Right lung (tissue), 2 donors: ENCODE measurements at regions not wholly inside any gene's neighbourhood (a gene's known extent, or its start where the extent isn't known, plus 50 kb on each side); places are given as distances from the start of the nearest gene placed in this dataset.
"Not testable (repeated sequence)": the region's sequence is repeated elsewhere in the genome, so short reads cannot be mapped to it uniquely, and the experiment has no call there.

ENCODE experiments used
- DNase-seq, 2 donors: peaks; one replicate each; pipeline ENCODE4 v3.0.0-alpha.2; 2013

DNA sequence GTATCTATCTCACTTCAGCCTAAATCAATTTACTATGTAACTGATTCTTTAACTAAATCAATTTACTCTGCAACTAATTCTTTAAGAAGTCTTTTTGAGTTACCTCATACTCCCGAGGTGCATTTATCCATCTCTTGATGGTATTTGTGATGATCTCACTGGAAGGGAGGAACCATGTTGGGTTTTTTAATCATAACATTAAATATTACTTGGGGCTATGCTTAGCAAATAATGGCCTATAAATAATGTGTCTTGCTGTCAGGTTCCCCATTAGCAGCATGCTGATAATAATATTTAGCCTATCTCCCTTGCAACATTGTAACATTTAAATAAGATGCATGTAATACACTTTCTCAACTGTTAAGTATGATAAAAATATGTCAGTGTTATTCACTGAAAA lies 411.3 kb downstream of the SLITRK1 start:
- DNase-seq = no peak

DNA sequence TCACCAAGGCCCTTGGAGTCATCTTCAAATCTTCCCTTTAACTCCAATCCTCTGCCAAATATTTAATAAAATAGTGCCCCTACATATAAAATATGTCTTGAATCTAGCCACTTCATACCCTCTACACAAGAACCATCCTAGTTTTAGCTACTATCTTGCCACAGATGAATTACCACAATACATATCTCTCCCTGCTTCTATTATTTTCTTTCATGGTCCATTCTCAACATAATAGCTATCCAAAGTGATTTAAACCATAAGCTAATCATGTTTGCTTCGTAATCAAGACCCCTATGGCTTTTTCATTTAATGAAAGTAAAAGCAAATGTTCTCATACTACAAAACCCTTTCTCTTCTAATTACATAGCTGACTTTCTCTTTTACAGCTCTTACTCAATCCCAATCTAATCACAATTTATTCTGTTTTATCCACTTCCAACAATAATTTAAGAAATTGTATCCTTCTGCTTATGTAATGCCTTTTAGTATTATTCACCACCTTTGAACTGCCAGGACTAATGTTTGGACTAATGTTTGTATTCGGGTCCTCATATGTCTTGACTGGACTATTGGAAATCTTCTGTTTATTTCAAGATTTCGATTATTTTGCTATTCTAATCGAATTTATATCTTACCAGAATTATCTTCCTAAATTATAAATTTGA lies 412.0 kb downstream of the SLITRK1 start:
- DNase-seq = no peak

DNA sequence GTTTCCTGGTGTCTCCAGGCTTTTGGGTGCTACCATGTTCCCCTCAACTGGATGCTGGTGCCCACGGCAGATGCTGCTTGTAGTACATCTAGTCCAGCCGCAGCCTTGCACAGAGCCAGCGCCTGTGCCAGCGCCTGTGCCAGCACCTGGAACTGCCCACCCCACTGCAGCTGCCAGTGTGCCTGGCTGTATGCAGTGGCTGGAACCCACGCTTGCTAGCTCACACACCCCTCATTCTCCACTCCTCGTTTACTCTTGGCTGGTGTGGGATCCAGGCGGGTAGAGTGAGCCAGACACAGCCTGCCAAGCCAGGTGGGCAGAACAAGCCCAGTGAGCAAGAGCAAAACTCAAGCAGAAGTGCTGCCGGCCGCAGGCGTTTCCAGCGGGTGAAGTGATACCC lies 428.6 kb downstream of the SLITRK1 start:
- DNase-seq = no peak

DNA sequence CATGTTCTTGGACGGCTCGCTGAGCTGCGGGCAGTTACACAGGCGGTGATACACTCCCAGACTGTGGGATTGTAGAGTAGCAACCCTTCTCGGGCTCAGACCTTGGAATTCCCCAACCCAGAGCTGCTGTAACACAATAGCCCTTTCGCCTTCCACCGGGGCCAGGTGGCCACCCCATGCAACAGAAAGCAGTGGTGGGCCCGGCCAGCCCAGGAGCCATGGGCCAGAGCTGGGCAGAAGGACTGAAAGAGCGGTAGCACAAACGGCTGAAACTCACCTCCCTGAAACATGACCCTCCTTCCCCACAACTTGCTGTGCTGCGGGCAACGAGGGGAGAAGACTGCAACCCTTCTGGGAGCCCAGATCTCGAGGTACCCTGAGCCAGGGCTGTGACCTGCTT lies 429.0 kb downstream of the SLITRK1 start:
- DNase-seq = no peak

DNA sequence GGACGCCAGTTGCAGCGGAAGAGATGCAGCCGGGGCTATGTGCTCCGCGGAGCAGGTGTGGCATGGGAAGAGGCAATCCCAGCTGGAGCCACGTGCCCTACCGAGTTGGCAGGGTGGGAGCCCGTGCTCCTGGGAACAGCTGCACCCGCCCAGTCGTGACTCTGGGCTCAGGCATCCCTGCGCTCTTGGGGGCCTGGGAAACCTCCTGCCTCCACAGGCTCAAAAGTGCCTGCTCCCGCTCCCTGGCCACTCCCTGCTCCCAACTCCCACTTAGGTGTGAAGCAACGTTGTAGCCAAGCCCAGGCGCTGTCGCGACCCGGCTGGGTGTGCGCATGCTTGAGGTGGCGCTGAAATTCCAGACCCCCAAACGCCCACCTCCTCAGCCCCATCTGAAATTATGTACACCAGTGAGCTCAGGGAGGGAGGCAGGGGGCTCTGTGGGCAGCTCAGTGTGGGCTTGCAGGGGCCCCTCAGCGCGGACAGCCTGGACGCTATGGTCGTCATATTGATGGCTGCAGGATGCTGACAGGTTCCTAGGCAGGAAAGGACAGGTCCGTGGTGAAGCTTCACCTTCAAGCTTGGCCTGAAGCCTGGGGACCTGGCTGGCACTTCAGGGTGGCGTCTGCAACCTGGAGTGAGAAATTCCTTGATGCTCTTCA lies 429.9 kb downstream of the SLITRK1 start:
- no peak for DNase-seq

DNA sequence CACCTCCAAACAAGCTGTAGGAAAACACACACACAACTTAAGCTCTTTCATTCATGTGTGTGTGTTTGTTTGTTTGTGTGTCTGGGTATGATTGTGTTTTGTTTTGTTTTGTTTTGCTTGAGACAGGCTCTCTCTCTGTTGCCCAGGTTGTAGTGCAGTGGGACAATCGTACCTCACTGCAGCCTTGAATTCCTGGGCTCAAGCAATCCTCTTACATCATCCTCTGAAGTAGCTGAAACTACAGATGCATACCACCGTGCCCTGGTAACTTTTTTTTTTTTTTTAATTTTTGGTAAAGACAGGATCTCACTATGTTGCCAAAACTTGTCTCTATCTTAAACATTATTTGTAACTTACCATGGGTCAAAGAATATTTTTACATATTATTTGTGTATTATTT lies 431.7 kb downstream of the SLITRK1 start:
- no peak for DNase-seq

DNA sequence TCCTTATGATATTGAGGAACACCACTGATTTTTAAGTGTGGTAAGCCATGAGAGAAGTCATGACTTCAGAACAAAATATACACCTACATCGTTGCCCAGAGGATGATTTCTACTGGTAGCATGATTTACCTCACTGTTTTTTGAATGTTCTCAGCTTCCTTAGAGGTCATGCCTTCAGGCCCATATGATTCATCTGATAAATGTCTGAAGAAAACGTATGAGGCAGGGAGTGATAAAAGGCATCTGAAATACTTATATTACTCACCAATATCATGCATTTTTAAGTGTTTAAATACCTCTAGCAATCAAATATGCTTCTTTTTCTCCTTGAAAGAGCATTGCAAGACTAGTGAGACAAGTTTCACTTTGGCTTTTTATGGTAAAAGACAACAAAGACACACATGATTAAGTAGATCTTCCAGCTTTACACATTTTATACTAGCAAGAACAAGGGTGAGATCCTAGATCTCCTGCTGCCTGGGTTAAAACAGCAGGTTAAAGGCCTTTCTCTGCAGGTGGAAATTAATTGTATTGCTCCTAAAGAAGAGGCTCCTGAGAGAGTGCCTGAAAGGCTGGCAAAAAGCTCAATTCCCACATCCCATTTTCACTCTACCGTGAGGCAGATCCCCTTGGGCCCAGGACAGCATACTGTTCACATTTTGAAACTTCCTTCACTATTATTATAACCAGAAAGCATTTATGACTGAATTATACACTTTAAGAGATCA lies 432.4 kb downstream of the SLITRK1 start:
- DNase-seq = no peak

DNA sequence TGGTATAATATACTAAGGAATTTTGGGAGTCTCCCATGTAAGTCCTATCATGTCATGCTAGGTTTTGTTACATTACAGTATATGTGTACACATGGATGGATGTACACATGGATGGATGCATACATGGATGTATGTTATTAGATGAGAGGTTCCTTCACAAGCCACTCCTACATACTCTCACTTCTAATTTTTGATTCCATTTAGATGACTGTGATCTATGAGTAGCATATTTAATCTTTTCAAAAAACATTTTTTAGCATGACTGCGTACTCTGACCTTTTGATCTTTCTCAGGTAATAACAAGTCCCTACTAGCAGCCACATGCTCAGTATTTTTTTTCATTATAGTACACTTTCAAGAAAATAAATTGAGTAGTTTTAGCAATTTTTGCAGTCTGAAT lies 441.8 kb downstream of the SLITRK1 start:
- no peak for DNase-seq

DNA sequence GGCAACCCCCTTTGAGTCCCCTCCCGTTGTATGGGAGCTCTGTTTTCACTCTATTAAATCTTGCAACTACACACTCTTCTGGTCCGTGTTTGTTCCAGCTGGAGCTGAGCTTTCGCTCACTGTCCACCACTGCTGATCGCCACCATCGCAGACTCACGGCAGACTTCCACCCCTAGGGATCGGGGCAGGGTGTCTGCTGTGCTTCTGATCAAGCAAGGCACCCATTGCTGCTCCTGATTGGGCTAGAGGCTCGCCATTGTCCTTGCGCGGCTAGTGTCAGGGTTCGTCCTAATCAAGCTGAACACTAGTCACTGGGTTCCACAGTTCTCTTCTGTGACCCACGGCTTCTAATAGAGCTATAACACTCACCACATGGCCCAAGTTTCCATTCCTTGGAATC lies 442.8 kb downstream of the SLITRK1 start:
- DNase-seq = not testable (repeated sequence)

DNA sequence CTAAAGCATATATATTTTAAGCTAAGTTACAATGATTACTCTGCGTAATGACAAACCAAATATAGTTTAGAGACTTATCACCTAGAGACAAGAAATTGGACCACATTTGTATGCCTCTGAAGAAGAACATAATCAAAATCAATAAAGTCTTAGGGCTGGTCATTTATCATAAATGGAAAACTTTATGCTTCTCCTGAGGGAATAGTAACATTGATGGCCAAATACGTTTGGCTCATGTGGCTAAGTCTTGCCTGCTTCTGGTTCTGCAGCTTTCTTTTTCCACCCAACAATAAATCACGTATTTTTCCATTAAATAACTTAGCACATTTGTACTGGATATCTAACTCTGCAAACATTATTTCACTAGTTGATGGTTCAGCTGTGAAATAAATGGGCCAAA lies 458.4 kb downstream of the SLITRK1 start:
- no peak for DNase-seq

DNA sequence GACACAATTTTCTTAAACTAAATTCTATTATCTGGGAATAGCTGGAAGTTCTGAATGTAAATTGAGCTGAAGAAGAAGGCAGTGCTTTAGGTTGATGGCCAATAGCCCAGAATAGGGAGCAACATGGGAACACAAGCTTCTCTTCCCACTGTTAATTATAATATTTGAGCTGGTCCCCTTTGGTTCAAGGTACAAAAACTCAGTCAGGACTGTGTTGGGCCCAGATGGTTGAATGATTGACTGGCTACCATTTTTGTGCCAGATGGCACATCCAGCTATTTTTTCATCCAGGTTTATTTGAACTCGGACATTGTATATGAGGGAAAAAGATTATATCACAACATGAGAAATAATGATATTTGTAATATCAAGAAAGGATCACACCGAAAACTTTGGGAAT lies 458.9 kb downstream of the SLITRK1 start:
- DNase-seq = no peak

DNA sequence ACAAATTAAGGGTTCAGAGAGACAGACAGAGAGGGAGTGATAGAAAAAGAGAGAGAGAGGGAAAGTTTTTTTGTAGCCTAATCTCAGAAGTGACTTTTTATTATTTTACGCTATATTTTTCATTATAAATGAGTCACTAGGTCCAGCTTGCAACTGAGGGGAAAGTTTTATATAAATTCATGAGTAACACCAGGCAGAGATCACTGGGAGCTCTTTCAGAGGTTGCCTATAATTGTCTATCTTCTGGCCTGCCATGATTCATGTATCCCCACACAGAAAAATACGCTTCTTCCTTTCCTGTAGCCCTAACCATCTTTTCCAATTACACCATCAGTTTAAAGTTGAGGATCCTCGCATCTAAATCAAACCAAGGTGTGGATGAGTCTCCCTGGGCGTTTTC lies 467.9 kb downstream of the SLITRK1 start:
- no peak for DNase-seq

DNA sequence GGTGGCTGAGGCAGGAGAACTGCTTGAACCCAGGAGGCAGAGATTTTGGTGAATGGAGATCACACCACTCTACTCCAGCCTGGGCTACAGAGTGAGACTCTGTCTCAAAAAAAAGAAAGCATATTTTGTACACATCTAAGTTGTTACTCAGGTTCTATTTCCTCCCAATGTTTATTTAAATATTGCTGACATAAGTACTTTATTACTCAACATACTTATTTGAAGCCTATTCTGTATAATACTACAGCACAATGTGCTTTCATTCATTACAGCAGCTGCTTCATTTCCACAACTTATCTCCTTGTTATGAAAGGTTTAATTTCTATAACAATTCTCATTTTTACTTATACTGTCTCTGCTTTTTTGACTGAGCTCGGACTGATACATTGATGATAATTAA lies 495.7 kb downstream of the SLITRK1 start:
- DNase-seq = no peak

DNA sequence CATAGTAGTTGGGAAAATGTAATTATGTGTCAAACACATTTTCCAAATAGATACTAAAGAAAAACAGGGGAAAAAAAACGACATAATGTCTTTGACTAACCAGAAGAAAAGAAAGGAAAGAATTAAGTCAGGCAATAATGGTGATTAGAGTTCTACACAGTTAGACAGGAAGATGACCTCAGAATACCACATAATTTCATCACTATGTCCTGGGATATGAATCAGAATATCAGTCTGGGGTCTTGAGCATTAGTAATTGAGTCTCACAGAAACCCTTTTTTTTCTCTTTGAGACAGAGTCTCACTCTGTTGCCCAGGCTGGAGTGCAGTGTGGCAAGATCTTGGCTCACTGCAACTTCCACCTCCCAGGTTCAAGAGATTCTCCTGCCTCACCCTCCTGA lies 503.4 kb downstream of the SLITRK1 start:
- no peak for DNase-seq

DNA sequence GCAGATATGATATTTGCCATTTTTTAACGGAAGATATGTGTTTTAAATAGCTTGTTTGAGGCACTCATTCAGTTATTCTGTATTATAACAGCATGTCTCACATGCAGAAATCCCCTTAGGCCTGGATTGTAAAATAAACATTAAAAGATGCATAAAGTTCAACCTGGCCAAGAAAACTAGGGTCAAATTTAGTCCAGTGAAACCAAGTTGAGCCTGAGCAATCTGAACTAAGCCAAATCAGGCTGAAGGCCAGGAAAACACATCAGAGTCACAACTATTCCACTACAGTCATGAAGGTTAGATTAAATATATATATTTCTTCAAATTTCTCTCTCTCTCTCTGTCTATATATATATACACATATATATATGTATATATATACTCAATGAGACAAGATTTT lies 504.8 kb downstream of the SLITRK1 start:
- DNase-seq = no peak

DNA sequence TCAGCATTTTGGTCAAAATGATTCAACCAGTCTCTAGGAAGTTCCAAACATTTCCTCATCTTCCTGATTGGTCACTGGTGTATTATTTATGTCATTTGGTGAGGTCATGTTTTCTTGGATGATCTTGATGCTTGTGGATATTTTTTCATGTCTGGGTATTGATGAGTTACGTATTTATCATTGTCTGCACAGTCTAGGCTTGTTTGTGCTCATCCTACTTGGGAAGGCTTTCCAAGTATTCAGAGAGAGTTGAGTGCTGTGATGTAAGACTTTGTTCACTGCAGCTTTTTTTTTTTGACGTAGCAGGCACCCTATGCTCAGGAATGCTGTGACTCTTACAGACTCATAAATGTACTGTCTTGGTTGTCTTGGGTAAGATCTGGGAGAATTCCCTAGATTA lies 509.5 kb downstream of the SLITRK1 start:
- no peak for DNase-seq

DNA sequence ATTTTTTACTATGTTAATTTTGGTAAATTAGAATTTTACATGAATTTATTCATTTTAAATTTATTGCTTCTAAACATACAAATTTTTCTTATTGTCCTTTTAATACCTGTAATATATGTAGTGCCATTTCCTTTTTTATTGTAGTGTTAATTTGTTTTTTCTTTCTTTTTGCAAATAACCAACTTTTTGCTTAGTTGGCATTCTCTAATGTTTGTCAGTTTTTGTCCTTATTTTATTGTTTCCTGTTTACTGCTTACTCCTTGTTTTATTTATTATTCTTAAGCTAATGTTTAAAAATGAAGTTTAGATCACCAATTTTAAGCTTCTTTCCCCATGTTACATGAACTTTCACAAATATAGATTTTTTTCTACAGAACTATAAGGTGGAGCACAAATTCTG lies 516.6 kb downstream of the SLITRK1 start:
- no peak for DNase-seq

DNA sequence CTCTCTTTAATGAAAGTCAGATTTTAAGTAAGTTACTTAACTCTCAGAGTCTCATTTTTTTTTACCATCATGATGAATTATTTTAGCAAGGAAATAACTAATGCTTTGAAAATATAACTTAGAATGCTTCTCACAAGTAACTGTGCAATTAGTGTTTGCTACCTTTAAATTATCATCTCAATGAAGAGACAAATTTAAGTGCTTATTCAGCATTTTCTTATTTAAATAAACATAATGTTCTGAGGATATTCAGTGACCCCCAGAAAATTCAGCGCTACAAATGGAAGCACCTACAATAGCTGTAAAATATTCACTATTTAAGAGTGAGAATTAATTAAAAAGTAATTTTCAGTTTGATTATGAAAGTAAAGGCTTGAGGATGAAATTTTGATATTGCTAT lies 527.2 kb downstream of the SLITRK1 start:
- no peak for DNase-seq

DNA sequence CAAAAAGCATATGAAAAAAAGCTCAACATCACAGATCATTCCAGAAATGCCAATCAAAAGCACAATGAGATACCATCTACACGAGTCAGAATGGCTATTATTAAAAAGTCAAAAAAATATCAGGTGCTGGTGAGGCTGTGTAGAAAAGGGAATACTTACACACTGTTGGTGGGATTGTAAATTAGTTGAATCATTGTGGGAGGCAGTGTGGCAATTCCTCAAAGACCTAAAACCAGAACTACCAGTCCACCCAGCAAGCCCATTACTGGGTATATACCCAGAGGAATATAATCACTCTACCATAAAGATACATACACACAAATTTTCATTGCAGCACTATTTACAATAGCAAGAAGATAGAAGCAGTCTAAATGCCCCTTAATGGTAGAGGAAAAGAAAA lies 529.9 kb downstream of the SLITRK1 start:
- DNase-seq = no peak

DNA sequence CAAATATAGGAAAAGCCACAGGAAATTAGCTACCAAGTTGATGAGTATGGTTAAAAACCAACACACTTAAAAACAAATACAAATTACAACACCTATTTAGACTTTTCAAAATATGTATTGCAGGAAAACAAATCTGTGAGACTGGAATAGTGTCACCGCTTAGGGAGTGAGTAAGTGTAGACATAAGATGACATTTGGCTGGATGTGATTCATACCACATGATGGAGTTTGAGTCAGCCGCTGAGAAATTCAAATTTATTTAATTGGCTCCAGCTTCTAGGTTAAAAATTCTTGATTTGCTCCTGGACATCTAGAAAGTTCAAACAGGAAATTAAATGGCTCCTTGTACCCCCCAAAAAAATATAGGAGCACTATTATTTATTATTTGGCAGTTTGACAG lies 531.7 kb downstream of the SLITRK1 start:
- DNase-seq = no peak

DNA sequence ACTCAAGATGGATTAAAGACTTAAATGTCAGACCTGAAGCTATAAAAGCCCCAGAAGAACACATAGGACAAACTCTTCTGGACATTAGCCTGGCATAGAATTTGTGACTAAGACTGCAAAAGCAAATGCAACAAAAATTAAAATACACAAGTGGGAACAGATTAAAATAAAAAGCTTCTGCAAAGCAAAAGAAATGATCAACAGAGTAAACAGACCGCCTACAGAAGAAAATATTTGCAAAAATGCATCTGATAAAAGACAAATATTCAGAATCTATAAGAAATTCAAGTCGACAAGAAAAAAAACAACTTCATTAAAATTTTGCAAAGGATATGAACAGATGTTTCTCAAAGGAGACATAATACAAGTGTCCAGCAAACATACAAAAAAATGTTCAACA lies 537.8 kb downstream of the SLITRK1 start:
- DNase-seq = no peak

DNA sequence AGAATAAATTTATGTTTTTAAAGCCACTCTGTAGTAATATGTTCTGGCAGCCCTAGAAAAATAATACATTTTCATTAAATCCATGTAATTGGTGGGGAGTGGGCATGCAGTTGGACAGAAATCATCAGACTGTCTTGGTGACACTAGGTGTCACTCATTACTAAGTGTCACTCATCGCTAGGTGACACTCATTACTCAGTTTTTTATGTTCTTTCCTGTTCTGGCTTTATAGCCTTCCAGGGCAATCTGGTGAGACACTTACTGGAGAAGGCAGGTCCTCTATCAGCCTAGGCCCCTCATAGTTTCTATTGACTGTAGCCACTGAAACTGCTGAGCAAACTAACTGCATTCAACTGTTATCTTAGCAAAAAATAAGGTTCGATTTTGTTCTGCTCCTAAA lies 542.1 kb downstream of the SLITRK1 start:
- no peak for DNase-seq

DNA sequence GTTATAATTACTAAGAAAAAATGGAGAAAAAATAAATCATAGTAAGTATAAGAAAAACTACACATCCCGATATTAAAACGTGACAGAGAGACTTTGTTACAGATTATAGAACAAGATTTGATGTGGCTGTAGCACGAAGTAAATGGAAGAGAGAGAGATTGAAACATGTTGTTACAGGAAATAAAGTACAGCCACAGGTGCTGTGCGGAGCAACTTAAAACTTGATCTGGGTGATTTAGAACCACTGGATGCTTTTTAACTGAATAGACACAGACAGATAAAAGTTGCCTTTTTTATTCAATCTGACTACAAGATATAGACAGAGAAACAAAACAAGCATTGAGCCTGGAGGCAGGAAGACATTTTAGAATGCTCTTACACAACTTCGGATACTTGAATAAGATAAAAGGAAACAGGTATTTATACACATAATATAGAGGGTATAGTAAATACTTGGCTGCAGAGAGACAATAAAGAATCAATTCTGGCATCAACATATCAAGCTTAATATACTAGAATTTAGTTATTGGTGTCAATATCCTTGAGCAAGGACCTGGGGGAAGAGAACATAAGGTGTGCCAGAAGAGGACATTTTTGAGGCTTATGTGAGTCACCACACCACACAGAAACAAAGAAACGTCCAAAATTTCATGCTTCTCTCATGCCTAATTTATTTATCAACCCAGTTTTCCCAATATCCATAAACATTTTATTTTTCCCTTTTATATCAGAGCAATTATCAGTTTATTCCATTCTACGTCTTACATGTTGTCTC lies 548.5 kb downstream of the SLITRK1 start:
- no peak for DNase-seq
